H1 (cell line): ENCODE measurements at regions not wholly inside any gene's neighbourhood (a gene's known extent, or its start where the extent isn't known, plus 50 kb on each side); places are given as distances from the start of the nearest gene placed in this dataset.
A peak's percentile ranks its signal among the peaks of the same experiment; 100 is the strongest.

Experiments used
- CTCF ChIA-PET: fragments of 300-600 bp; sonication (Branson Sonifier 250); formaldehyde crosslinking; loops from one replicate; lab custom pipeline; 2021; ENCODE audit not compliant: partially characterized antibody; lab: Charles Lee
- POLR2A ChIA-PET: fragments of 300-600 bp; sonication (Branson Sonifier 250); formaldehyde crosslinking; loops from one replicate; lab custom pipeline; 2021; ENCODE audit warnings: inconsistent platforms; ENCODE audit not compliant: partially characterized antibody; lab: Charles Lee
- DNase-seq, 2 experiments: peaks; one replicate each; pipeline versions ENCODE4 v3.0.0 to v3.0.0-alpha.2; 2010 to 2022; ENCODE audit warnings: low spot score in 2 of 2, low read depth in 1 of 2, mixed read lengths in 1 of 2
- FAIRE-seq: peaks from 2 replicates; lab custom pipeline; 2011; peaks lifted over from hg19 to GRCh38; lab: Jason Lieb, UNC
- H2AFZ ChIP-seq: 2 replicates; pipeline ENCODE4 v1.8.1; 2012; ENCODE audit warnings: low read length, inconsistent platforms
- H2AK5ac ChIP-seq: 2 replicates; pipeline ENCODE4 v1.6.1; 2013; ENCODE audit warnings: low read depth, low read length
- H2BK120ac ChIP-seq: replicated peaks from 2 replicates; pipeline ENCODE3; 2013; ENCODE audit warnings: low read depth, low read length, inconsistent platforms
- H2BK12ac ChIP-seq: 2 replicates; pipeline ENCODE4 v1.6.1; 2013; ENCODE audit warnings: low read depth, low read length
- H2BK15ac ChIP-seq: 2 replicates; pipeline ENCODE4 v1.6.1; 2013; ENCODE audit warnings: low read length
- H2BK20ac ChIP-seq: 2 replicates; pipeline ENCODE4 v1.6.1; 2013; ENCODE audit warnings: low read length
- H2BK5ac ChIP-seq: 2 replicates; pipeline ENCODE4 v1.6.1; 2013; ENCODE audit warnings: low read depth, low read length
- H3K14ac ChIP-seq: 2 replicates; pipeline ENCODE4 v1.6.1; 2013; ENCODE audit warnings: inconsistent platforms; ENCODE audit not compliant: insufficient read length
- H3K18ac ChIP-seq: 2 replicates; pipeline ENCODE4 v1.6.1; 2013; ENCODE audit warnings: low read length; ENCODE audit errors: extremely low read depth
- H3K23ac ChIP-seq: 2 replicates; pipeline ENCODE4 v1.6.1; 2013; ENCODE audit warnings: inconsistent platforms; ENCODE audit not compliant: insufficient read length
- H3K23me2 ChIP-seq: 2 replicates; pipeline ENCODE4 v1.6.1; 2013; ENCODE audit warnings: low read depth, low read length
- H3K27ac ChIP-seq: 2 replicates; pipeline ENCODE4 v1.6.1; 2011; ENCODE audit warnings: low read depth, low read length, inconsistent platforms
- H3K27me3 ChIP-seq, 4 experiments: replicated peaks in 1 of 4; 1 replicate in 1 of 4; 2 replicates in 3 of 4; pipeline versions ENCODE4 v1.6.1 to v1.8.1; 2011 to 2013; ENCODE audit warnings: low read length in 3 of 4, mild to moderate bottlenecking in 3 of 4, inconsistent platforms in 2 of 4, mixed read lengths in 2 of 4, moderate library complexity in 1 of 4; ENCODE audit not compliant: control insufficient read depth in 3 of 4, insufficient read depth in 3 of 4; ENCODE audit errors: extremely low read depth in 1 of 4
- H3K36me3 ChIP-seq, 4 experiments: 2 replicates each; pipeline versions ENCODE4 v1.6.1 to v1.8.1; 2011 to 2013; ENCODE audit warnings: mild to moderate bottlenecking in 4 of 4, low read length in 3 of 4, moderate library complexity in 2 of 4, control low read depth in 1 of 4, inconsistent platforms in 1 of 4; ENCODE audit not compliant: insufficient read depth in 4 of 4, control insufficient read depth in 2 of 4
- H3K4ac ChIP-seq: replicated peaks from 2 replicates; pipeline ENCODE3; 2013; ENCODE audit warnings: low read length, low read depth, mixed read lengths, inconsistent platforms; ENCODE audit not compliant: insufficient read length
- H3K4me1 ChIP-seq, 4 experiments: replicated peaks in 1 of 4; 1 replicate in 1 of 4; 2 replicates in 3 of 4; pipeline versions ENCODE4 v1.6.1 to v1.8.1; 2011 to 2013; ENCODE audit warnings: low read length in 3 of 4, inconsistent platforms in 2 of 4, mixed read lengths in 1 of 4; ENCODE audit not compliant: insufficient read depth in 4 of 4, control insufficient read depth in 3 of 4
- H3K4me2 ChIP-seq, 2 experiments: 2 replicates each; pipeline versions ENCODE4 v1.6.1 to v1.8.1; 2011 to 2013; ENCODE audit warnings: low read depth in 2 of 2, low read length in 2 of 2, control low read depth in 1 of 2, inconsistent platforms in 1 of 2, mild to moderate bottlenecking in 1 of 2; ENCODE audit not compliant: insufficient read depth in 1 of 2
- H3K4me3 ChIP-seq, 4 experiments: fragments of 200-600, 300-600 bp in 1 of 4; sonication (generic), shearing (Covaris generic), sonication (Bioruptor Twin) in 1 of 4; 2 replicates each; pipeline versions ENCODE4 v1.5.1 to v1.8.1; 2011 to 2016; ENCODE audit warnings: low read length in 4 of 4, low read depth in 3 of 4, control low read depth in 2 of 4, inconsistent platforms in 2 of 4, mild to moderate bottlenecking in 2 of 4, mixed read lengths in 1 of 4, moderate library complexity in 1 of 4; ENCODE audit not compliant: insufficient read depth in 2 of 4; ENCODE audit errors: extremely low read depth in 1 of 4
- H3K56ac ChIP-seq: replicated peaks from 2 replicates; pipeline ENCODE3; 2013; ENCODE audit warnings: low read depth, mild to moderate bottlenecking, mixed read lengths, low read length, inconsistent platforms; ENCODE audit not compliant: insufficient read length
- H3K79me1 ChIP-seq: 2 replicates; pipeline ENCODE4 v1.6.1; 2013; ENCODE audit warnings: low read depth, low read length, control low read depth
- H3K79me2 ChIP-seq, 2 experiments: 2 replicates each; pipeline versions ENCODE4 v1.6.1 to v1.8.1; 2012 to 2013; ENCODE audit warnings: low read length in 2 of 2, mild to moderate bottlenecking in 2 of 2, inconsistent platforms in 1 of 2; ENCODE audit not compliant: insufficient read depth in 2 of 2, control insufficient read depth in 1 of 2
- H3K9ac ChIP-seq, 4 experiments: replicated peaks in 1 of 4; 1 replicate in 1 of 4; 2 replicates in 3 of 4; pipeline versions ENCODE4 v1.6.1 to v1.8.1; 2011 to 2013; ENCODE audit warnings: low read depth in 3 of 4, low read length in 3 of 4, control low read depth in 2 of 4, mild to moderate bottlenecking in 2 of 4, moderate library complexity in 2 of 4, inconsistent platforms in 1 of 4; ENCODE audit errors: extremely low read depth in 1 of 4
- H3K9me3 ChIP-seq, 2 experiments: 2 replicates each; pipeline versions ENCODE4 v1.6.1 to v1.8.1; 2012 to 2013; ENCODE audit warnings: mild to moderate bottlenecking in 2 of 2, moderate library complexity in 2 of 2, control low read depth in 1 of 2, inconsistent platforms in 1 of 2, low read depth in 1 of 2, low read length in 1 of 2, mixed read lengths in 1 of 2; ENCODE audit not compliant: insufficient read depth in 2 of 2
- H4K20me1 ChIP-seq, 2 experiments: replicated peaks in 1 of 2; 2 replicates each; pipeline versions ENCODE3 to v1.8.1; 2011 to 2013; ENCODE audit warnings: inconsistent platforms in 2 of 2, low read length in 2 of 2, mild to moderate bottlenecking in 1 of 2; ENCODE audit not compliant: insufficient read depth in 2 of 2, control insufficient read depth in 1 of 2
- H4K5ac ChIP-seq: 2 replicates; pipeline ENCODE4 v1.6.1; 2013; ENCODE audit warnings: low read length, low read depth, mixed read lengths, inconsistent platforms; ENCODE audit not compliant: insufficient read length
- H4K8ac ChIP-seq: 2 replicates; pipeline ENCODE4 v1.8.0; 2013; ENCODE audit warnings: mild to moderate bottlenecking, moderate library complexity, low read length, inconsistent platforms; ENCODE audit not compliant: insufficient read depth; ENCODE audit errors: extremely low read depth
- H4K91ac ChIP-seq: replicated peaks from 2 replicates; pipeline ENCODE3; 2013; ENCODE audit warnings: low read length, mixed read lengths, inconsistent platforms; ENCODE audit not compliant: insufficient read length
- RAD21 ChIP-seq, 2 experiments: IDR thresholded peaks in 1 of 2; conservative IDR thresholded peaks in 1 of 2; 2 replicates each; pipeline ENCODE4 v1.6.1; 2011; ENCODE audit warnings: low read depth in 2 of 2, low read length in 2 of 2, improper control_type of control experiment in 1 of 2, inconsistent platforms in 1 of 2, mild to moderate bottlenecking in 1 of 2, moderate library complexity in 1 of 2
- RNF2 ChIP-seq: fragments of 200-900, 300-1000 bp; sonication (generic); IDR thresholded peaks from 2 replicates; pipeline ENCODE4 v1.7.1; 2016; ENCODE audit warnings: borderline replicate concordance, low read depth, mild to moderate bottlenecking, antibody characterized with exemption, low read length; ENCODE audit not compliant: poor library complexity, severe bottlenecking; ENCODE audit errors: missing control alignments
- WGBS, 2 experiments: shearing (Covaris generic) in 1 of 2; methylation state at CpG; one replicate each; pipeline versions ENCODE4 v1.1.6 to v1.1.7; 2013 to 2015; ENCODE audit warnings: low lambda C conversion rate in 2 of 2, mixed read lengths in 2 of 2, inconsistent platforms in 1 of 2, low coverage in 1 of 2, missing lambda C conversion rate in 1 of 2; ENCODE audit not compliant: insufficient replicate concordance in 2 of 2, insufficient coverage in 1 of 2, insufficient read length in 1 of 2; ENCODE audit errors: extremely low coverage in 1 of 2, missing lambda C conversion rate in 1 of 2; 5-methylcytosine and 5-hydroxymethylcytosine counted together
- TF ChIP-seq, protein P1 (sequence below), 3 experiments: IDR thresholded peaks; 1 replicate in 2 of 3; 2 replicates in 1 of 3; pipeline versions ENCODE4 v1.5.1 to v1.6.1; 2011; ENCODE audit warnings: low read length in 3 of 3, mild to moderate bottlenecking in 3 of 3, inconsistent platforms in 2 of 3, low read depth in 1 of 3, moderate library complexity in 1 of 3; ENCODE audit not compliant: insufficient read depth in 1 of 3; ENCODE audit errors: control extremely low read depth in 1 of 3

DNA sequence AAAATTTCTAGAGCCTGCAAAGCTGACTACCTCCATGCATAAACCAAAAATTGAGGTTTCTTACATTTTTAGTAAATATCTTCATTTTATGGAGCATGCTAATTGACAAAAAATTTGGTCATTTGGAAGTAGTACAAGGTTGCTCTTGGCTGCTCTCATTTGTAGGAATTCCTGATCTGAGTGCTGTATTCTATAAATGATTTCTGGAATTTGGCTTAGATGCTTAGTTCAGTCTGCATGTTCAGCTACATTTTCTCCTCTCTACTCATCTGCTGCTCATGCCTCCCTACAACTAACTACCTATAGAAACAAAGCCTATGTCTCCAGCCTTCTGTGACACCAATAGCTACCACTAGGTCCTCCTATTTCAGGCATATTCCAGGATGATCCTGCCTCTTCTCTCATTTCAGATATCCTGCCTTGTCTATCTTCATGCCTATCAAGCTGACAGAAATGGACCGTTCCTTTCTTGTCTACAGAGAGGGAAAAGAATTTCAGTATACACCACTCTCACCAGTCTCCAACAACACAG, 901.1 kb downstream of the TBL1XR1 start:
- no peak for DNase-seq
- Histone ChIP-seq H3K79me1 (peaks cover 5% of the 10 kb centered on the region; the same call in 1 of the 2 replicates), H2BK20ac (no peak overlapping the region), H4K91ac (no peak overlapping the region), H3K4me2 (no peak overlapping the region), H4K8ac (no peak overlapping the region), H4K5ac (no peak overlapping the region), H3K79me2 (peaks cover 0 to 73% of the 10 kb centered on the region in 2 experiments; a peak in 2 of 4 replicates), H4K20me1 (peaks cover 6 to 7% of the 10 kb centered on the region in 2 experiments), H3K4me3 (no peak overlapping the region), H3K56ac (no peak overlapping the region), H3K18ac (no peak overlapping the region), H3K4ac (no peak overlapping the region), H3K14ac (no peak overlapping the region), H2AFZ (no peak overlapping the region), H3K36me3 (peaks cover 0 to 29% (median 3%) of the 10 kb centered on the region in 4 experiments; a peak in 3 of 8 replicates), H3K23me2 (no peaks in the 10 kb centered on the region), H2AK5ac (no peak overlapping the region), H2BK120ac (no peak overlapping the region), H3K23ac (no peak overlapping the region), H2BK12ac (no peak overlapping the region), H3K27me3 (no peaks in the 10 kb centered on the region), H2BK5ac (no peak overlapping the region), H3K9ac (no peak overlapping the region), H3K9me3 (no peaks in the 10 kb centered on the region), H2BK15ac (no peak overlapping the region), H3K4me1 (peaks cover 3 to 11% (median 6%) of the 10 kb centered on the region in 4 experiments; a peak in 6 of 7 replicates), H3K27ac (no peak overlapping the region)
- TF ChIP-seq RAD21 (IDR thresholded peaks at IDR 0.05 in 1 of 2, conservative IDR thresholded peaks at IDR 0.05 in 1 of 2; ENCODE audit: low read depth in 2 of 2, low read length in 2 of 2) (peak in 1 of 2 experiments; percentile 10; a peak in 1 of 4 replicates), RNF2 (no peak)
- TF ChIP-seq, protein P1, sequence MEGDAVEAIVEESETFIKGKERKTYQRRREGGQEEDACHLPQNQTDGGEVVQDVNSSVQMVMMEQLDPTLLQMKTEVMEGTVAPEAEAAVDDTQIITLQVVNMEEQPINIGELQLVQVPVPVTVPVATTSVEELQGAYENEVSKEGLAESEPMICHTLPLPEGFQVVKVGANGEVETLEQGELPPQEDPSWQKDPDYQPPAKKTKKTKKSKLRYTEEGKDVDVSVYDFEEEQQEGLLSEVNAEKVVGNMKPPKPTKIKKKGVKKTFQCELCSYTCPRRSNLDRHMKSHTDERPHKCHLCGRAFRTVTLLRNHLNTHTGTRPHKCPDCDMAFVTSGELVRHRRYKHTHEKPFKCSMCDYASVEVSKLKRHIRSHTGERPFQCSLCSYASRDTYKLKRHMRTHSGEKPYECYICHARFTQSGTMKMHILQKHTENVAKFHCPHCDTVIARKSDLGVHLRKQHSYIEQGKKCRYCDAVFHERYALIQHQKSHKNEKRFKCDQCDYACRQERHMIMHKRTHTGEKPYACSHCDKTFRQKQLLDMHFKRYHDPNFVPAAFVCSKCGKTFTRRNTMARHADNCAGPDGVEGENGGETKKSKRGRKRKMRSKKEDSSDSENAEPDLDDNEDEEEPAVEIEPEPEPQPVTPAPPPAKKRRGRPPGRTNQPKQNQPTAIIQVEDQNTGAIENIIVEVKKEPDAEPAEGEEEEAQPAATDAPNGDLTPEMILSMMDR (IDR thresholded peaks at IDR 0.05; ENCODE audit: control extremely low read depth in 1 of 3, insufficient read depth in 1 of 3, low read depth in 1 of 3, low read length in 3 of 3), result peak in 1 of 3 experiments; percentile 33; a peak in 1 of 4 replicates
- CTCF ChIA-PET, result interaction anchor here (0.7 to 1.1 kb wide), 6 partner anchors 9 to 134 kb away, joined by 3 to 6 read pairs (median 3); no protein-coding TSS in a partner anchor
- WGBS, 2 experiments, result 86% methylated on average over 1 of the region's 1 CpG; no CpG with 5 or more reads in 1 of the 2 experiments
- FAIRE-seq, result peak; percentile 13
- POLR2A ChIA-PET, result interaction anchor here (1.0 to 2.5 kb wide), 4 partner anchors 8 to 26 kb away, joined by 3 to 10 read pairs (median 4); no protein-coding TSS in a partner anchor
